CD4-positive, alpha-beta T cell treated with Interleukin-17A for 1 hour (primary cell): ENCODE measurements at regions not wholly inside any gene's neighbourhood (a gene's known extent, or its start where the extent isn't known, plus 50 kb on each side); places are given as distances from the start of the nearest gene placed in this dataset.
"Not testable (repeated sequence)": the region's sequence is repeated elsewhere in the genome, so short reads cannot be mapped to it uniquely, and the experiment has no call there.

Experiments used
- DNase-seq: peaks from one replicate; pipeline ENCODE4 v3.0.0-alpha.2; 2020

DNA sequence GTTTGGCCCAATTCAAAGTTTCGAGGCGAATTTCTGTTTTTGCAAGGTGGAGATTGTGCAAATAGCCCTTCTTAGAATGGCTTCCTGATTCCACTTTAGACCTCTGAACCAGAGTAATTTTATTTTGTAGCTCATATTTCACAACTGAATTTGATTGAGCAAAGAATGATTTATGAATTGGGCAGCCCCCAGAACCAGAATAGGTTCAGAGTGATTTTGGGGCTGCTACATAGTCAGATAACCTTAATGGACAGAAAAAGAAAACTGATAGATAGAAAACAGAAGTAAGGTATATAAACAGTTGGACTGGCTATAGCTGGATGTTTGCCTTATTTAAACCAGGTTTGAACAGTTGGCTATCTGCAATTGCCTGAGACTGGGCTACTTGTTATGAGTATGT is 156.6 kb downstream of the YIPF5 start:
- no peak for DNase-seq

DNA sequence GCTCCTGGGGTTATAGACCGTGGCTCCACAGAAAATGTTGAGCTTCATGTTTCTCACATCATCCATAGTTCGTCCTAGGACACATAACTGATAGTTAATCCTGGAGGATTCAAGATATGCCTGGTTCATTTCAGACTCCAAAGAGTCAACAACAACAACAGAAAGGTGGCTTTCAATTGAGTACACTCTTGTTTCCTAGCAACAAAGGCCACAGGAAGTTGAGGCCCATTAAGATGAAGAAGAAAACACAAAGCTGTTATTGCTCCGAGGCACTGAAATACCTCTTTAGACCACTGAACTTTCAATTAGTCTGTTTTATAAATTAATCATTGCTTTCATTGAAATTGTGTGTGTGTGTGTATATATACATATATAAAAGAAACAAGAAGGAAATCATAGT is 154.5 kb downstream of the YIPF5 start:
- no peak for DNase-seq

DNA sequence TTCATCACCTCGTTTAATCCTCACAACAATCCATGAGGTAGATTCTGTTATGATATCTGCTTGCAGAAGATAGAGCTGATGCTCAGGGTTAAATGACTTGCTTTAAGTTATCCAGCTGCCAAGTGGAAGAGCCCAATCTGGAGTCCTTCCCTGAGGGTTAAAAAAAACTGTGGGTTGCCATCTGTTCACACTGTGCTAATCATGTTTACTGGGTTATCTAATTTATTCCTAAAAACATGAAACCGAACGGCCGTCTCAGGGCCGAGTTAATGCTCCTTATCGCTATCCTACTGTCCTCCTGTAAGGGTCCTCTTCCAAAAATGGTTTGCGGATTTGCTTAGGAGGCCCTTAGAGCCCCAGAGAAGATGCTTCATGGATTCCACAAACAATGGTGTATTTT is 153.3 kb downstream of the YIPF5 start:
- DNase-seq: no peak

GRCh38 chr5:144017631-144018030 is 152.8 kb downstream of the YIPF5 start:
- DNase-seq: no peak

- no peak for DNase-seq
Observed at GRCh38 chr5:144024090-144024489, 146.4 kb downstream of the YIPF5 start.

- no peak for DNase-seq
Observed at GRCh38 chr5:144024545-144024944, 145.9 kb downstream of the YIPF5 start.

DNA sequence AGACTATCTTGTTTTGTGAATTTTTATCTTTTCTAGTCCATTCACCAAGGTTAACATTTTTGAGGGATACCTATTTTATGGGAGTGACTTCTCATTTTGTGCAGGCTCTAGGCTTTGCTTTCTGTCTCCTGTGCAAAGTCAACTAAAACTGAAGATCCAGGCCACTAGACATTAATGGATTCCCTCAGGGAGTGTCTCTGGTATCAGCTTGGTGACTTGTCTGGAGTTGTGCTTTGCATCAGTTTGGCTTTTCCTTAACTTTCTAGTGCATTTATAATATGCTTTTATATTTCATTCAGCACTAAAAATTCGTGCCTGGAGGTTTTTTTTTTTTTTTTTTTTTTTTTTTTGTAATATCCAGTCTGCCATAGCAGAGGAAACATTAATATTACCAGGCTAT is 144.2 kb downstream of the YIPF5 start:
- DNase-seq: no peak

GRCh38 chr5:144028058-144028457 is 142.4 kb downstream of the YIPF5 start:
- DNase-seq: no peak

DNA sequence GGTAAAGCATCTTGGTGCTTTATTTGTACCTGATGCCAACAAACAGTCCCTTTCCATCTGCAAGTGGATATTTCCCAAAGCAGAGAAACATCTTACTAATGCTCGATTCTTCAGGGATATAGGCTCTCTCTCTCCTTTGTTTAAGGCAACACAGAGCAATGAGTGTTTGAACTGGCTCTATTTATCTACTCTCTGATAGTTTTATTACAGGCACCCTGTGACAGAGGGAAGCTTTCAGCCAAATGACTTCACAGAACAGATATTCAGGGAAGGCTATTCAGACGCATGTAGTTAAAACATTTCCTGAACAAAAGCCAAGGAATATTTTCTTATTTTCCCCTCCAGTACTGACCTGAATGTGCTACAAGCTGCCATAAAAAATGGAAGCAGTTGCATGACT is 141.8 kb downstream of the YIPF5 start:
- DNase-seq: no peak

DNA sequence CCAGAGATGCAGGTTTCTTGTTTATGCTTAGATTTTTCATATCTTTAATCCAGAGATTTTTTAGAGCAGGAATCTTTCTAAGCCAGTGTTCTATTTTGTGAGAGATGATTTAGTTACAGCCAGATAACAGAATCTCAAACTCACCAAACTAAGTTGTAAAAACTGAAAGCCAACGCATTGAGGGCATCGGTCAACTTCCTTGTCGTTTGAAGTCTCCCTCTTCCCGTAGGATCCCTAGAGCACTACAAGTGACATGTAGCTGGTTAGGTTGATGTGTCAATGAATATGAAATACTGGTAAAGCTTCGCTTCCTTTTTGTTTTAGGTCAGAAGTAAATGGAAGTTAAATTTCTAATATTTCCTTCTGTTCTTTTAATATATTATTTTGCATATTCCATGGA is 139.6 kb downstream of the YIPF5 start:
- no peak for DNase-seq

DNA sequence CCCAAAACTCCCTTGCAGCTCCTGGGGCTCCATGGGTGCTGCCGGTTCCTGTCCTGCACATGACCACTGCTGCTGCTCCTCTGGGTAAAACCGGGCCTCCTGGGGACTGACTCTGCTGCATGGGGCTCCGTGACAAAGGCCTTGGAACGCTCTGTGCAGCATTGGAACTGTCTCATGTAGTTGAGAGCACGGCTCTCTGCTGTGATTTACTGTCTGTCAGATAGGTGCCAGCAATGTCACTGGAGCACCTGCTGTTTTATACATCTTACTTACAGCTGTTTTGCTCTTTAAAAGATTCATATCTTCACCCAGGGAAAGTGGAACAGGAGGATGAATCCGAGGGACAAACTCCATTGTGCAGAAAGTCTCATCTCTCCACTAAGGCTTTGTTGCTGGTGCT is 138.1 kb downstream of the YIPF5 start:
- no peak for DNase-seq

DNA sequence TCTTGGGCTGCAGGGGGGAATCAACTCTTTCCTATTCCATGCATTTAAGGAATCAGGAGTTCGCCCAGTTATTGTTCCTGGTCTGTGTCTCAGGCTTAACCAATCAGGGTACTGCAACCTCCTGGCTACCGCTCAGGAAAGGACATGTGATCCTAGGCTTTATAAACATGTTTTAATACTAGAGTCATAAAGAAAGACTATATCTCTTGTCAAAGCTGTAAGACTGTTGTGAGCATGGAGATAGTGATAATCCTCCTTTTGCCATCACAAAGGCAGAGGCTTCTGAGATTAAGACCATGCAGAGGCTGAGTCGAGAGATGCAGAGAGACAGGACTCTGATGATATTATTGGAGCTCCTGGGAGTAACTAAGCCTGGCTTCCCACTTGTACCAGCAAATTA is 137.0 kb downstream of the YIPF5 start:
- DNase-seq: no peak

- DNase-seq: no peak
Observed at GRCh38 chr5:144035046-144035740, 135.3 kb downstream of the YIPF5 start.

DNA sequence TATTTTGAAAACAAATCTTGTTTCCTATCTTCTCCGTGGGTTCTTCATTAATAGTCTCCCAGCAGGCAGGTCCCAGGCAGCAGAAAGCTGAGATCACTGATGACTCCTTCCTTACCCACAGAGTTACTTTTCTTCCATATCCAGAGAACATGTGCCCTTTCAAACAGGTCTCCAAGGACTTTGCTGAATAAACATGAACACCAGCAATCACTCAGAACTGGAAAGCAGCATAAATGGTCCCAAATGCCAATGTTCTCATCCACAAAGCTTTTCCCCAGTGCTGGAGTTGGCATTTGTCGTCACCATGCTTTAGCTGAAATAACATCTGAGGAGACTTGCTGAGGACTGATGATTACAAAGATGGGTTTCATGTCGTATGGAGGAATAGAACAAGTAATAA is 134.0 kb downstream of the YIPF5 start:
- no peak for DNase-seq

DNA sequence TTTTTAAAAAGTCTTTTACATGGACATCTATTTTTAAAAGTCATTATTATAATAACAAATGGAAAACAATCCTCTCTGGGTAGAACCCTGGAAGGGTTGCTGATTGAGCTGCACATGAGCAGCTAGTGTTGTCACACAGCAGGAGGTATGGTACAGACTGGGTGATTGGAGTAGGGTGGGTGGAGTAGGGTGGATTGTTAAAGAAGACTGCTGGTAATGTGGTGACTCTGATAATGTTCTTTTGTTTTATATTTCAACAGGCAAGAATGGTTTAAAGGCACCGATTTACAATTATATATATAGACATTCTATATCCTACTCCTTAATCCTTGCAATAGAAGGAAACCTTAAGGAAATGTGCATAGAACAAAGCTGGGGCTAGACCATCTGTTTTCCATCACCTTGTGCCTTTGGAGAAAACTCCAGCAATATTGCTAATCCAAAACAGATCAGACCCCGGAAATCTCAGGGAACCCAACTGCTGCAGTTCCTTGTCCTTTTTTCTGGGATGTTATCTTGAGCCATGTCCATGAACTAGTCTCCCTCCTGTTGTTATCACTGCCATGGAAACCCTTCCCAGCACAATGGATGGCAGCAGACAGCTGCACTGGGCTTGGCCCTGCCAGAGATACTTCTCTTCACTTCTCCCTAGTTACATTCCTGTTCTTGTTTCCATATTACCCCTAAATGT is 129.7 kb downstream of the YIPF5 start:
- DNase-seq: no peak

DNA sequence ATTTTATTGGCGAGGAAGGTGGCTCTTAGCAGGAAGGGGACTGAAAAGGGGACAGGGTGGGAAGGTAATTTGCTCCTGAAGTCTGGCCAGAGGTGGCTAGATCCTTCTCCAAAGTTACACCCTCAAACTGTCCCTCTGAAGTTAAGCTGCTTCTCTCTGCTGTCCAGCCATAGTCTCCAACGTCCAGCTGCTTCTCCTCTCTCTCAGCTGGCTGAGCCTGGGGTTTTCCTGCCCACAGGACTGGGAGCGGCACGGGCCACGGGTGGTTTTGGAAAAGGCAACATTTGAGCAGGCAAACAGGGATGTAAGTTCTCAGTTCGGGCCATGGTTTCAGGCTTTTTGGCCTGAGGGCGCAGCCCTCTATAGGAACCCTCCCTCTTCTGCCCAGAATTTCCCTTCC is 128.3 kb downstream of the YIPF5 start:
- no peak for DNase-seq

DNA sequence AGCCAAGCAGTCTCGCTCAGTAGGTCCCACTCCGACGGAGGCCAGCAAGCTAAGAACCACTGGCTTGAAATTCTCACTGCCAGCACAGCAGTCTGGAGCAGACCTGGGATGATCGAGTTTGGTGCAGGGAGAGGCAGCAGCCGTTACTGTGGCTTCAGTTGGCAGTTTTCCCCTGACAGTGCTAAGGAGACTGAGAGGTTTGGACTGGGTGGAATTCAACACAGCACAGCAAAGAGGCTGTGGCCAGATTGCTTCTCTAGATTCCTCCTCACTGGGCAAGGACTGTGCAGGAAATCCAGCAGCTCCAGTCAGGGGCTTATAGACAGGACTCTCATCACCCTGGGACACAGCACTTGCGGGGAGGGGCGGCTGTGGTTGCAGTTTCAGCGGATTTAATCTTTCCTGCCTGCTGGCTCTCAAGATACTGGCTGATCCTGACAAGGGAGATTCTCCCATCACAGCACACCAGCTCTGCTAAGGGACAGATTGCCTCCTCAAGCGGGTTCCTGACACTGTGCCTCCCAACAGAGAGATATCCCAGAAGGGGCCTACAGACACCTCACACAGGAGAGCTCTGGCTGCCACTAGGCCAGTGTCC is 122.1 kb downstream of the YIPF5 start:
- no peak for DNase-seq

- DNase-seq: not testable (repeated sequence)
Observed at GRCh38 chr5:144055391-144055790, 115.1 kb downstream of the YIPF5 start.

DNA sequence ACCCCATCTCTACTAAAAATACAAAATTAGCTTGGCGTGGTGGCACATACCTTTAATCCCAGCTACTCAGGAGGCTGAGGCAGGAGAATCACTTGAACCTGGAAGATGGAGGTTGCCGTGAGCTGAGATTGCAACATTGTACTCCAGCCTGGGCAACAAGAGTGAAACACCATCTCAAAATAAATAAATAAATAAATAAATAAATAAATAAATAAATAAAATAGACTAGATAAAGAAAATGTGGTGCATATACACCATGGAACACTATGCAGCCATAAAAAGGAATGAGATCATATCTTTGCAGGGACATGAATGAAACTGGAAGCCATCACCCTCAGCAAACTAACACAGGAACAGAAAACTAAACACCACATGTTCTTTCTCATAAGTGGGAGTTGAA is 110.4 kb downstream of the YIPF5 start:
- DNase-seq: not testable (repeated sequence)

DNA sequence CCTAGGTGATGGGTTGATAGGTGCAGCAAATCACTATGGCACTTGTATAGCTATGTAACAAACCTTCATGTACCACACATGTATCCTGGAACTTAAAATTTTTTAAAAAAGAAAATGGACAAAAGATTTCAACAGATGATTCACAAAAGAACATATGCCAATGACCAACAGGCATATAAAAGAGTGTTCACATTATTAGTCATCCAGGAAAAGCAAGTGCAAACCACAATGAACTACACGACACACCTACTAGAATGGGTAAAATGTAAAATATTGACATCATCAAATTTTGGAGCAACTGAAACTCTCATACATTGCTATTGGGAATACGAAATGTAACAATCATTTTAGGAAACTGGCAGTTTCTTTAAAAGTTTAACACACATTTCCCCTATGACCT is 109.9 kb downstream of the YIPF5 start:
- no peak for DNase-seq

GRCh38 chr5:144065786-144066185 is 104.7 kb downstream of the YIPF5 start:
- no peak for DNase-seq

DNA sequence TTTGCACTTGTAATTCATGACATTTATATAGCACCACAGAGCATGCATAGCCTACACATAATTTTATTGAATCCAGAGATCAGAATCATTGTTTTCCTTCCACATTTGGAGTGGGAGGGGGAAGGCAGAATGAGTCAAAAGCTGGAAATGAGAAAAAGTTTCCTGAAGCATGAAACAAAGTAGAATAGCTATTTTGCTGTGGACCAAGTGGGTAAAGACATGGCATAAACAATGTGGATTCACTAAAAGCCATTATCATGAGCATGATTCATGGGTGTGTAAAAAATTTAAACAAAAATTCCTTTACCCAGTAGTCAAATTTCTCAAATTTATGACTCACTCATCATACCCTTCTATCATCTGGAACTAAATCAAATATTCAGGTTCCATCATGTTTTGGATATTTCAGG is 97.9 kb downstream of the YIPF5 start:
- no peak for DNase-seq

DNA sequence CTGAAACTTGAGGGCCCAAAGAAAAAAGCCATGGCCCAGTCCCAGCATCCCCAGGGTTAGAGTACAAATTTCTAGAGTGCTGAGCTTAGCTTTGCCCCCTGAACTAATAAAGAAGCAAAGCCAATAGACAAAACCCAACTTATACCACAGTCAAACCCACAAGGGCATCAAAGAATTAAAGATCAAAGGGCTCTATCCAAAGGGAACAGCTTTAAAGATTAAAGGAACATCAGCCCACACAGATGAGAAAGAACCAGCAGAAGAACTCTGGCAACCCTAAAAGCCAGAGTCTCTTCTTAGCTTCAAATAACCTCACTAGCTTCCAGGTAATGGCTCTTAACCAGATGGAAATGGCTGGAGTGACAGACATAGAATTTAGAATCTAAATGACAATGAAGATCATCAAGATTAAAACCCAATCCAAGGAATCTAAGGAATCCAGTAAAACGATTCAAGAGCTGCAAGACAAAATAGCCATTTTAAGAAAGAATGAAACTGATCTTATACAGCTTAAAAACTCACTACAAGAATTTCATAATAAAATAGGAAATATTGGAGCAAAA is 93.9 kb downstream of the YIPF5 start:
- DNase-seq: no peak

DNA sequence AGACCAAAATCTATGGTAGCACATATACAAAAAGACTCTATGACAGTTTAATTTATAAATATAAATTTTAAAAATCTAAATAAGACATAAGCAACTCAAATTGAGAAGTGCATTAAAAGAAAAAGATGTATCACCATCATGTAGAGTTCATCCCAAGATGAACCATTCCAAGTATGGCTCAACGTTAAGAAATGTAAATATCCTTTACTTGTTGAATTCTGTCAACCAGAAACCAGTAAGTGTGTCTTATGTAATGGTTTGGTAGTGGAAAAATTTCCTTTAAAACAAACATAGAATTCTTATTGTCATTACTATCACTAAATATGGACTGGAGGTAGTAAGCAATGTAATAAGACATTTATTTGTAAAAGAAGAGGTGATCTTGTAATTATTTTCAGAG is 87.3 kb downstream of the YIPF5 start:
- DNase-seq: no peak
